COR-L47 (cell line): ENCODE measurements at regions not wholly inside any gene's neighbourhood (a gene's known extent, or its start where the extent isn't known, plus 50 kb on each side); places are given as distances from the start of the nearest gene placed in this dataset.

Source experiments
- DNase-seq: peaks from one replicate; lab custom pipeline; 2025; lab: John Stamatoyannopoulos, UW

GRCh38 chr11:41866525-41866924 lies 407.1 kb upstream of the LRRC4C start:
- no peak for DNase-seq

GRCh38 chr11:41868606-41869005 lies 409.2 kb upstream of the LRRC4C start:
- no peak for DNase-seq

GRCh38 chr11:41872426-41872825 lies 413.0 kb upstream of the LRRC4C start:
- no peak for DNase-seq

- DNase-seq: no peak
These were observed 413.4 kb upstream of the LRRC4C start for GRCh38 chr11:41872870-41873269.

- no peak for DNase-seq
These were observed 418.6 kb upstream of the LRRC4C start for GRCh38 chr11:41878095-41878494.

GRCh38 chr11:41879214-41879613 lies 419.8 kb upstream of the LRRC4C start:
- no peak for DNase-seq

GRCh38 chr11:41895081-41895480 lies 435.6 kb upstream of the LRRC4C start:
- DNase-seq: no peak

- no peak for DNase-seq
These were observed 438.5 kb upstream of the LRRC4C start for GRCh38 chr11:41897991-41898390.

- no peak for DNase-seq
These were observed 458.4 kb upstream of the LRRC4C start for GRCh38 chr11:41917900-41918299.

- no peak for DNase-seq
These were observed 460.9 kb upstream of the LRRC4C start for GRCh38 chr11:41920374-41920773.

- no peak for DNase-seq
These were observed 462.4 kb upstream of the LRRC4C start for GRCh38 chr11:41921746-41922390.

- DNase-seq: no peak
These were observed 466.9 kb upstream of the LRRC4C start for GRCh38 chr11:41926339-41926738.

GRCh38 chr11:41935241-41935640 lies 475.8 kb upstream of the LRRC4C start:
- DNase-seq: no peak

GRCh38 chr11:41935795-41936194 lies 476.3 kb upstream of the LRRC4C start:
- DNase-seq: no peak

- DNase-seq: no peak
These were observed 484.2 kb upstream of the LRRC4C start for GRCh38 chr11:41943656-41944055.

GRCh38 chr11:41947392-41947791 lies 487.9 kb upstream of the LRRC4C start:
- DNase-seq: no peak

GRCh38 chr11:41950470-41951143 lies 491.2 kb upstream of the LRRC4C start:
- no peak for DNase-seq

GRCh38 chr11:41954034-41954433 lies 494.6 kb upstream of the LRRC4C start:
- DNase-seq: no peak

GRCh38 chr11:41955066-41955465 lies 495.6 kb upstream of the LRRC4C start:
- DNase-seq: no peak

GRCh38 chr11:41955635-41956400 lies 496.4 kb upstream of the LRRC4C start:
- DNase-seq: no peak

GRCh38 chr11:41963406-41963805 lies 504.0 kb upstream of the LRRC4C start:
- DNase-seq: no peak

- DNase-seq: no peak
These were observed 511.2 kb upstream of the LRRC4C start for GRCh38 chr11:41970681-41971080.

GRCh38 chr11:41971592-41971991 lies 512.1 kb upstream of the LRRC4C start:
- DNase-seq: no peak
